Neuronal stem cell (in vitro differentiated cells): ENCODE measurements at regions not wholly inside any gene's neighbourhood (a gene's known extent, or its start where the extent isn't known, plus 50 kb on each side); places are given as distances from the start of the nearest gene placed in this dataset.

Experiments
- DNase-seq: peaks from one replicate; pipeline ENCODE4 v3.0.0-alpha.2; 2013; ENCODE audit warnings: low spot score
- H2AFZ ChIP-seq: one replicate; pipeline ENCODE4 v1.6.1; 2013; ENCODE audit warnings: mild to moderate bottlenecking, low read length, inconsistent platforms
- H2AK5ac ChIP-seq: 2 replicates; pipeline ENCODE4 v1.6.1; 2013; ENCODE audit warnings: low read depth, mild to moderate bottlenecking, inconsistent platforms, low read length, moderate library complexity, mixed read lengths
- H2BK120ac ChIP-seq: 2 replicates; pipeline ENCODE4 v1.6.1; 2013; ENCODE audit warnings: low read depth, mild to moderate bottlenecking, inconsistent platforms, low read length, moderate library complexity, mixed read lengths
- H2BK12ac ChIP-seq: one replicate; pipeline ENCODE4 v1.6.1; 2013; ENCODE audit warnings: low read length, inconsistent platforms
- H2BK15ac ChIP-seq: 2 replicates; pipeline ENCODE4 v1.6.1; 2013; ENCODE audit warnings: mild to moderate bottlenecking, low read length, inconsistent platforms, mixed read lengths
- H2BK5ac ChIP-seq: one replicate; pipeline ENCODE4 v1.6.1; 2013; ENCODE audit warnings: inconsistent platforms, mild to moderate bottlenecking, low read length, moderate library complexity
- H3K14ac ChIP-seq: one replicate; pipeline ENCODE4 v1.6.1; 2013; ENCODE audit warnings: low read length, inconsistent platforms
- H3K18ac ChIP-seq: 2 replicates; pipeline ENCODE4 v1.6.1; 2013; ENCODE audit warnings: low read length, inconsistent platforms
- H3K23ac ChIP-seq: 2 replicates; pipeline ENCODE4 v1.6.1; 2013; ENCODE audit warnings: low read depth, mild to moderate bottlenecking, mixed read lengths, low read length, inconsistent platforms; ENCODE audit not compliant: poor library complexity
- H3K27ac ChIP-seq: replicated peaks from 3 replicates; pipeline ENCODE4 v1.5.1; 2013; ENCODE audit warnings: low read length, inconsistent platforms
- H3K27me3 ChIP-seq, 3 experiments: 2 replicates each; pipeline ENCODE4 v1.6.1; 2013; ENCODE audit warnings: low read length in 3 of 3, mild to moderate bottlenecking in 2 of 3, inconsistent platforms in 1 of 3, low read depth in 1 of 3, mixed read lengths in 1 of 3, moderate library complexity in 1 of 3; ENCODE audit not compliant: control insufficient read depth in 3 of 3, insufficient read depth in 3 of 3
- H3K36me3 ChIP-seq, 2 donors: replicated peaks in 1 of 2; 2 replicates each; pipeline ENCODE4 v1.6.1; 2013; ENCODE audit warnings: low read length in 2 of 2; ENCODE audit not compliant: control insufficient read depth in 2 of 2, insufficient read depth in 2 of 2
- H3K4ac ChIP-seq: 2 replicates; pipeline ENCODE4 v1.6.1; 2013; ENCODE audit warnings: inconsistent platforms, mild to moderate bottlenecking, low read length, moderate library complexity
- H3K4me1 ChIP-seq, 2 donors: 1 replicate in 1 of 2; 2 replicates in 1 of 2; pipeline ENCODE4 v1.6.1; 2013; ENCODE audit warnings: low read length in 2 of 2, low read depth in 1 of 2; ENCODE audit not compliant: control insufficient read depth in 2 of 2, insufficient read depth in 1 of 2
- H3K4me2 ChIP-seq: one replicate; pipeline ENCODE4 v1.6.1; 2013; ENCODE audit warnings: mild to moderate bottlenecking, low read length, inconsistent platforms; ENCODE audit not compliant: insufficient read depth, poor library complexity, severe bottlenecking
- H3K4me3 ChIP-seq, 2 donors: 2 replicates each; pipeline ENCODE4 v1.5.1; 2013; ENCODE audit warnings: low read length in 2 of 2, mild to moderate bottlenecking in 2 of 2, inconsistent platforms in 1 of 2, moderate library complexity in 1 of 2
- H3K79me1 ChIP-seq: one replicate; pipeline ENCODE4 v1.6.1; 2013; ENCODE audit warnings: low read depth, mild to moderate bottlenecking, inconsistent platforms, low read length, moderate library complexity
- H3K9ac ChIP-seq: one replicate; pipeline ENCODE4 v1.6.1; 2013; ENCODE audit warnings: mild to moderate bottlenecking, low read depth, low read length, inconsistent platforms; ENCODE audit not compliant: poor library complexity
- H3K9me3 ChIP-seq, 2 donors: replicated peaks in 1 of 2; 2 replicates each; pipeline versions ENCODE3 to v1.6.1; 2013; ENCODE audit warnings: low read length in 2 of 2, mild to moderate bottlenecking in 2 of 2, inconsistent platforms in 1 of 2, low read depth in 1 of 2, mixed read lengths in 1 of 2, moderate library complexity in 1 of 2; ENCODE audit not compliant: control insufficient read depth in 2 of 2, insufficient read depth in 1 of 2
- H4K8ac ChIP-seq: one replicate; pipeline ENCODE4 v1.6.1; 2013; ENCODE audit warnings: low read depth, mild to moderate bottlenecking, inconsistent platforms, low read length, moderate library complexity
- H4K91ac ChIP-seq: one replicate; pipeline ENCODE4 v1.6.1; 2013; ENCODE audit warnings: low read length, low read depth, mild to moderate bottlenecking, inconsistent platforms; ENCODE audit not compliant: poor library complexity
- WGBS, 2 donors: extraction: QIAGEN DNeasy Blood & Tissue Kit; methylation state at CpG; one replicate each; pipeline ENCODE4 v1.1.7; 2013; ENCODE audit warnings: missing lambda C conversion rate in 2 of 2, mixed read lengths in 1 of 2; ENCODE audit not compliant: insufficient read length in 2 of 2, insufficient replicate concordance in 1 of 2; ENCODE audit errors: extremely low coverage in 2 of 2; 5-methylcytosine and 5-hydroxymethylcytosine counted together

DNA sequence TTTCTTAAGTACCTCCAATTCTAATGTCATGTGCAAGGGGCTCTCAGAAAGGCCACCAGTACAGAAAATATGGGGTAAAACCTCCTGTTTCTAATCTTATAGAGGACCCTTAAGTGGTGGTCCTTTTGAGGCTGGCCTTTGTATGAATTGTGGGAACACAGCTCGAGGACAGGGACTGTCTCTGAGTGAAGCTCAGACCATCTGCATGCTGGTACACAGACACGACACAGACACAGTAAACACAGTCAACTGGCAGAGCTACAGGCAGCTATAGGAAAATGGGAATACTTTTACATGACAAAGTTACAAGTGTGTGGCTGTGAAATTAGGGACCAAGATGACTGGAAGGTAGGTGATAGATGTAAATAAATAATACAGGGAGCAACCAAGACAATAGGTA, 143.9 kb upstream of the PREP start:
- WGBS, 2 donors: no CpG with 5 or more reads among the region's 2 CpGs
- Histone ChIP-seq H3K9me3 (no peaks in the 10 kb centered on the region), H3K27ac (no peak overlapping the region)

DNA sequence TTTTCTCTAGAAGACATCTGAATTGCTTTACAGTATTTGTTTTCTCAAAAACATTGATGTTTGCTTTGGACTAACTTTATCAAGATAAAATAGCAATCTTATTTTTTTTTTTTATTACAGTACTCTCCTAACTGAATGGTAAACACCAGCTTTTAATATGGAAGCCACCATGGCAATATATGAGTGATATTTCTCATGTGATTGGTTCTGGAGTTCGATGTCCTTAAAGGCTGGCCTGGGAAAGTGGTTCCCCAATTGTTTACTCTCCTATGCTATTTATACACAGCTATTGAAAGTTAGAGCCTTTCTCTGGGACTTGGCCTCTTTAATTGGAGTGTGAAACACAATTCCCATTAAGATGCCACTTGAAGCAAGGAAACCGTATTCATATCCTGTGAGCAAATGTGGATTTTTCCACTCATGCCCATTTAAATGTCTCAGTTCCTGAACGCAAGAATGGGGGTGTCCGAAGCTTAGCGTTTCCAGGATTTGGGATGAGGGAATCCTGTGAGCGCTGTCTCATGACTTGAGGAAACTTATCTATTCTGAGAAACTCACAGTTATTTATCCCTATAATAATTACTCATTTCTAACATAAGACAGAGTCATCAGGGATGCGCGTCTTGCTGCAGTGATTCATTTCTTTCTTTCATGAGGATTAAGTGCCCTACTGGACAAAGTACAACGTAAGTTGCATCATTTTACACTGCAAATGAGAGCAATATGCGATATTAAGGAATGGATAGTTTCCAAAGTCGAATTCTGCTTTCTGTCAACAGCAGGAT, 143.3 kb upstream of the PREP start:
- no peaks in the 10 kb centered on the region for H3K9me3 ChIP-seq
- H3K4me1 ChIP-seq: no peaks in the 10 kb centered on the region
- H2AFZ ChIP-seq: peak overlapping the region; percentile 24
- no peak overlapping the region for H3K4me3 ChIP-seq
- no peaks in the 10 kb centered on the region for H3K79me1 ChIP-seq
- no CpG with 5 or more reads among the region's 11 CpGs for WGBS, 2 donors
- H3K27me3 ChIP-seq: no peaks in the 10 kb centered on the region
- no peak overlapping the region for H3K14ac ChIP-seq
- H3K18ac ChIP-seq: no peak overlapping the region
- H2AK5ac ChIP-seq: no peak overlapping the region
- H3K9ac ChIP-seq: no peak overlapping the region
- no peak overlapping the region for H3K27ac ChIP-seq
- no peak overlapping the region for H3K4ac ChIP-seq
- H2BK15ac ChIP-seq: no peak overlapping the region
- no peaks in the 10 kb centered on the region for H3K36me3 ChIP-seq
- H4K8ac ChIP-seq: no peak overlapping the region
- H2BK120ac ChIP-seq: no peak overlapping the region
- DNase-seq: no peak
- no peak overlapping the region for H3K4me2 ChIP-seq
- H2BK5ac ChIP-seq: no peak overlapping the region
- H3K23ac ChIP-seq: no peak overlapping the region
- no peak overlapping the region for H2BK12ac ChIP-seq
- no peak overlapping the region for H4K91ac ChIP-seq

More for the DNA sequence above, 143.9 kb upstream of the PREP start:
- Histone ChIP-seq H3K4me3 (no peak overlapping the region), H3K9ac (no peak overlapping the region), H4K8ac (no peak overlapping the region), H2BK12ac (no peak overlapping the region), H3K4me2 (no peak overlapping the region), H3K79me1 (no peaks in the 10 kb centered on the region), H2BK5ac (no peak overlapping the region), H2BK120ac (no peak overlapping the region), H4K91ac (no peak overlapping the region), H3K4ac (no peak overlapping the region), H2AK5ac (no peak overlapping the region), H3K27me3 (no peaks in the 10 kb centered on the region), H3K23ac (no peak overlapping the region), H2AFZ (peak overlapping the region; percentile 24), H3K18ac (no peak overlapping the region), H2BK15ac (no peak overlapping the region), H3K14ac (no peak overlapping the region), H3K4me1 (no peaks in the 10 kb centered on the region), H3K36me3 (no peaks in the 10 kb centered on the region)
- DNase-seq: no peak

DNA sequence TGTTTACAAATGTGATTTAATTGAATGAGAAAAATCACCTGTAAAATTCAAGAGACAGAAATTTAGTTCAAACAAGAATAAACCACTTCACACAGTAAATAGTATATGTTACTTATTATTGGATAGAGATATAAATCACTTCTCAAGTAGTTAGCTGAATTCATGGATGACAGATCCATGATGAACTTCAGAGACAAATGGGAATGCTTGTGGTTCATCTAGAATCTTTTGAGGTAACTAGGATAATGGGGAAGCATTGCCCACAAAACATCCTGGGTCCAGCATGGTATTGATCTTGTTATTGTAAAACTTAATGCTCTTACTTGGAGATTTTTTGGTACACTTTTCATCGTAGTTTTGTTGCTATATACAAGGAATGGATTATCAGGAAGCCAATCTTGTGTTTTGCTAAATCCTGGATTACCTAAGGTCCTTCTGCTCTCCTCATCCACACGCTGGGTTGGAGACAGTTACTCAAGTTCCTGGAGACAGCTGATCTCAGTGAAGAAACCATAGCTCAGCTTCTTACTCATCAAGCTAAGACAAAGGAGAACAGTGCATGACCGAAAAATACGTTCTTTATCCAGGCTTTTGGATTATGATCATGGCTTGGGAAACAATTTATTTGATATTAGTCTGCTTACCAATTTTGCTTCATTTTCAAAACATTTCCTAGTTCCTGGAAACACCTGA, 142.5 kb upstream of the PREP start:
- H4K91ac ChIP-seq: no peak overlapping the region
- H3K9me3 ChIP-seq: no peaks in the 10 kb centered on the region
- no peak overlapping the region for H3K23ac ChIP-seq
- no peak overlapping the region for H4K8ac ChIP-seq
- H3K4me3 ChIP-seq: no peak overlapping the region
- no peak overlapping the region for H3K14ac ChIP-seq
- no peak for DNase-seq
- H3K9ac ChIP-seq: no peak overlapping the region
- no CpG with 5 or more reads among the region's 4 CpGs for WGBS, 2 donors
- H3K27ac ChIP-seq: no peak overlapping the region
- no peaks in the 10 kb centered on the region for H3K4me1 ChIP-seq
- no peak overlapping the region for H3K18ac ChIP-seq
- no peak overlapping the region for H3K4me2 ChIP-seq
- no peak overlapping the region for H2BK5ac ChIP-seq
- no peak overlapping the region for H2BK12ac ChIP-seq
- no peak overlapping the region for H2BK15ac ChIP-seq
- no peaks in the 10 kb centered on the region for H3K36me3 ChIP-seq
- no peak overlapping the region for H3K4ac ChIP-seq
- H2AK5ac ChIP-seq: no peak overlapping the region
- H3K79me1 ChIP-seq: no peaks in the 10 kb centered on the region
- H3K27me3 ChIP-seq: no peaks in the 10 kb centered on the region
- H2AFZ ChIP-seq: no peak overlapping the region
- H2BK120ac ChIP-seq: no peak overlapping the region

DNA sequence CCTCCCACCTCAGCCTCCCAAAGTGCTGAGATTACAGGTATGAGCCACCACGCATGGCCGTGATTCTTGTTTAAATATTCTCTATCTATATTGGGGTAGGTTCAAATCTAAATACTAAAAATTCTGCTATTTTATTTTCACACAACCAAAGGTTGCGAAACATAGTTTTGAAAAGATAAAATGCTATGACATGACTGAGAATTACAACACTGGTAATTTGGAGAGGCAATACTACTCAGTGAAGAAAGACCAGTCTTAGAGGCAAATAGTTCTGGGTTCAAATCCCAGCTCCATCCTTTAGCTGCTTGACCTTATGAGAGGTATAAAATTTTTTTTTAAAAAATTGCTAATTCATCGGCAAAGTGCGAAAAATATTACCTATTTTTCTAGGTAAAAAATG, 137.0 kb upstream of the PREP start:
- DNase-seq: no peak
- no peak overlapping the region for H3K4me3 ChIP-seq
- H3K14ac ChIP-seq: no peak overlapping the region
- no peak overlapping the region for H3K9ac ChIP-seq
- H3K23ac ChIP-seq: no peak overlapping the region
- no peak overlapping the region for H2AFZ ChIP-seq
- no peaks in the 10 kb centered on the region for H3K4me1 ChIP-seq
- no peak overlapping the region for H4K8ac ChIP-seq
- no peak overlapping the region for H3K4ac ChIP-seq
- H3K4me2 ChIP-seq: no peak overlapping the region
- H3K18ac ChIP-seq: no peak overlapping the region
- H2AK5ac ChIP-seq: no peak overlapping the region
- H3K79me1 ChIP-seq: no peaks in the 10 kb centered on the region
- H3K27me3 ChIP-seq: no peaks in the 10 kb centered on the region
- no peak overlapping the region for H2BK120ac ChIP-seq
- H3K27ac ChIP-seq: no peak overlapping the region
- H4K91ac ChIP-seq: no peak overlapping the region
- no peaks in the 10 kb centered on the region for H3K36me3 ChIP-seq
- no CpG with 5 or more reads among the region's 5 CpGs for WGBS, 2 donors
- no peak overlapping the region for H2BK15ac ChIP-seq
- H2BK5ac ChIP-seq: no peak overlapping the region
- H2BK12ac ChIP-seq: no peak overlapping the region
- H3K9me3 ChIP-seq: no peaks in the 10 kb centered on the region
